ENCODE measurements at regions not wholly inside any gene's neighbourhood (a gene's known extent, or its start where the extent isn't known, plus 50 kb on each side); places are given as distances from the start of the nearest gene placed in this dataset.

- no peak for TF ChIP-seq CTCF (conservative IDR thresholded peaks at IDR 0.05; ENCODE audit: low read depth, low read length)
- DNase-seq (ENCODE audit: low read depth): no peak
- no peak overlapping the region for H3K4me3 ChIP-seq (ENCODE audit: low read depth, low read length)
These were observed 63.5 kb downstream of the DNTTIP2 start for GRCh38 chr1:93815366-93816110.

- no peak for DNase-seq (ENCODE audit: low read depth)
- no peak overlapping the region for H3K4me3 ChIP-seq (ENCODE audit: low read depth, low read length)
- TF ChIP-seq CTCF (conservative IDR thresholded peaks at IDR 0.05; ENCODE audit: low read depth, low read length): no peak
These were observed 64.1 kb downstream of the DNTTIP2 start for GRCh38 chr1:93814795-93815340.

GRCh38 chr1:93814059-93814794, 64.8 kb downstream of the DNTTIP2 start:
- TF ChIP-seq CTCF (conservative IDR thresholded peaks at IDR 0.05; ENCODE audit: low read depth, low read length): peak; percentile 100
- H3K4me3 ChIP-seq (ENCODE audit: low read depth, low read length): no peak overlapping the region
- DNase-seq (ENCODE audit: low read depth): peak; percentile 42

GRCh38 chr1:93813076-93813475, 65.9 kb downstream of the DNTTIP2 start:
- peak; percentile 26 for TF ChIP-seq CTCF (conservative IDR thresholded peaks at IDR 0.05; ENCODE audit: low read depth, low read length)
- no peak overlapping the region for H3K4me3 ChIP-seq (ENCODE audit: low read depth, low read length)
- DNase-seq (ENCODE audit: low read depth): no peak

GRCh38 chr1:93811326-93812065, 67.5 kb downstream of the DNTTIP2 start:
- TF ChIP-seq CTCF (conservative IDR thresholded peaks at IDR 0.05; ENCODE audit: low read depth, low read length): no peak
- DNase-seq (ENCODE audit: low read depth): no peak
- H3K4me3 ChIP-seq (ENCODE audit: low read depth, low read length): no peak overlapping the region

- no peak overlapping the region for H3K4me3 ChIP-seq (ENCODE audit: low read depth, low read length)
- TF ChIP-seq CTCF (conservative IDR thresholded peaks at IDR 0.05; ENCODE audit: low read depth, low read length): no peak
- DNase-seq (ENCODE audit: low read depth): no peak
These were observed 68.7 kb downstream of the DNTTIP2 start for GRCh38 chr1:93810316-93810715.

Data from epithelial cell of proximal tubule (primary cell).